K562 (cell line): ENCODE measurements at regions not wholly inside any gene's neighbourhood (a gene's known extent, or its start where the extent isn't known, plus 50 kb on each side); places are given as distances from the start of the nearest gene placed in this dataset.

Experiments
- CHCHD3 ChIP-seq: fragments of 250-450 bp; sonication (Bioruptor Pico); IDR thresholded peaks from 2 replicates; pipeline ENCODE4 v2.1.2; 2022; ENCODE audit warnings: mild to moderate bottlenecking
- RAD21 ChIP-seq, 2 experiments: fragments of 250-450 bp in 1 of 2; fragments of 450-650 bp in 1 of 2; sonication (Bioruptor Pico) in 1 of 2; formaldehyde crosslinking in 1 of 2; IDR thresholded peaks in 1 of 2; conservative IDR thresholded peaks in 1 of 2; 2 replicates each; pipeline versions ENCODE4 v1.4.0 to v1.8.0; 2020 to 2022; ENCODE audit warnings: mild to moderate bottlenecking in 2 of 2, moderate library complexity in 1 of 2
- SOX6 ChIP-seq: fragments of 450-650 bp; IDR thresholded peaks from 2 replicates; pipeline ENCODE4 v1.6.1; 2014; ENCODE audit warnings: mild to moderate bottlenecking
- TCF7L2 ChIP-seq: fragments of 150-350 bp; IDR thresholded peaks from 2 replicates; pipeline ENCODE4 v1.6.1; 2016; ENCODE audit warnings: low read depth, mild to moderate bottlenecking, low read length, moderate library complexity
- TF ChIP-seq, protein P1 (sequence below): fragments of 450-650 bp; IDR thresholded peaks from 2 replicates; pipeline ENCODE4 v1.6.1; 2018; ENCODE audit not compliant: partially characterized antibody
- TF ChIP-seq, protein P2 (sequence below): fragments of 250-450 bp; sonication (Bioruptor Pico); IDR thresholded peaks from 2 replicates; pipeline ENCODE4 v1.9.0; 2021; ENCODE audit warnings: mild to moderate bottlenecking, inconsistent platforms
- TF ChIP-seq, protein P3 (sequence below): fragments of 450-650 bp; IDR thresholded peaks from 2 replicates; pipeline ENCODE4 v1.6.1; 2016; ENCODE audit warnings: antibody characterized with exemption
- TF ChIP-seq, protein P4 (sequence below), 2 experiments: fragments of 450-650 bp in 1 of 2; sonication (generic) in 1 of 2; formaldehyde crosslinking in 1 of 2; IDR thresholded peaks; 2 replicates each; pipeline versions ENCODE4 v1.7.1 to v1.9.0; 2016 to 2022; ENCODE audit warnings: inconsistent platforms in 1 of 2, mild to moderate bottlenecking in 1 of 2, missing genetic modification reagents in 1 of 2

DNA sequence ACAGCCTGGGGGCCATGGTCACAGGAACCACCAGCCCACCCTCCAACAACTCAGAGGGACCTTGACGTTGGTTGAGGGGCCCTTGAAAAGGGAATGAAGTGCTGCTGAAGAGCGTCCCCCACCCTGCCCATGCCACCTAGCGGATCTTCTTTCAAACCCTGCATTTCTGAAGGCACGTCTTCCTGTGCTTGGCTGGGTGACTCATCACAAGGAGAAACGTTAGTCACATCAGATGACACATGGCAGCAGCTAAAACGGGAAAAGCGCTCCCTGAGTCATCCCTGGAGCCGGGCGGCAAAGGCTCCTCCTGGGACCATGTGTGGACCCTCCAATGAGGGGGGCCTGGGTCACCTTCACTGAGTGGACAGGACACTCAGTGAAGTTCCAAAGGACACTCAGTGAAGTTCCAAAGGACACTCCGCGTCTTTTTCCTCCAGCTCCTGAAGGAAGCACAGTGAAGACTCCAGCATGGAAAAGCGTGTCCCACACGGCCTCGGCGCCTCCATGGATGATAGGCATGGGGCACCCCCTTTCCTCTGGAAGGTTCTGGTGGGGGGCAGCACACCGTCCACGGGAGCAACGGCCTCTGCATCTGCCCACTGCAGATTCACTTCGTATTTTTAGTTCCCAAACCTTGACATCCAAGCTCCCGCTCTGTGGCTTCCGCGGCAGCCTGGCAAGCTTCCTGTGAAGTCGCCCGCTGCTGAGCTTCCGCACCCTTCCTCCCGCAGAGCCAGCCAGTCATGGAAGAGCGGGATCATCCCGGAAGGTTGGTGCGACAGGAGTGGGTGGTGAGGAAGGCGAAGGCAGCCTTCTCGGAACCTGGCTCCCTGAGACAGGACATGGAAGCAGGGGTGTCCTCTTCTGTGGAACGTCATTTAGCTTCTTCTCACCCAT lies 383.4 kb downstream of the VRK1 start (continued):
- TF ChIP-seq, protein P1, sequence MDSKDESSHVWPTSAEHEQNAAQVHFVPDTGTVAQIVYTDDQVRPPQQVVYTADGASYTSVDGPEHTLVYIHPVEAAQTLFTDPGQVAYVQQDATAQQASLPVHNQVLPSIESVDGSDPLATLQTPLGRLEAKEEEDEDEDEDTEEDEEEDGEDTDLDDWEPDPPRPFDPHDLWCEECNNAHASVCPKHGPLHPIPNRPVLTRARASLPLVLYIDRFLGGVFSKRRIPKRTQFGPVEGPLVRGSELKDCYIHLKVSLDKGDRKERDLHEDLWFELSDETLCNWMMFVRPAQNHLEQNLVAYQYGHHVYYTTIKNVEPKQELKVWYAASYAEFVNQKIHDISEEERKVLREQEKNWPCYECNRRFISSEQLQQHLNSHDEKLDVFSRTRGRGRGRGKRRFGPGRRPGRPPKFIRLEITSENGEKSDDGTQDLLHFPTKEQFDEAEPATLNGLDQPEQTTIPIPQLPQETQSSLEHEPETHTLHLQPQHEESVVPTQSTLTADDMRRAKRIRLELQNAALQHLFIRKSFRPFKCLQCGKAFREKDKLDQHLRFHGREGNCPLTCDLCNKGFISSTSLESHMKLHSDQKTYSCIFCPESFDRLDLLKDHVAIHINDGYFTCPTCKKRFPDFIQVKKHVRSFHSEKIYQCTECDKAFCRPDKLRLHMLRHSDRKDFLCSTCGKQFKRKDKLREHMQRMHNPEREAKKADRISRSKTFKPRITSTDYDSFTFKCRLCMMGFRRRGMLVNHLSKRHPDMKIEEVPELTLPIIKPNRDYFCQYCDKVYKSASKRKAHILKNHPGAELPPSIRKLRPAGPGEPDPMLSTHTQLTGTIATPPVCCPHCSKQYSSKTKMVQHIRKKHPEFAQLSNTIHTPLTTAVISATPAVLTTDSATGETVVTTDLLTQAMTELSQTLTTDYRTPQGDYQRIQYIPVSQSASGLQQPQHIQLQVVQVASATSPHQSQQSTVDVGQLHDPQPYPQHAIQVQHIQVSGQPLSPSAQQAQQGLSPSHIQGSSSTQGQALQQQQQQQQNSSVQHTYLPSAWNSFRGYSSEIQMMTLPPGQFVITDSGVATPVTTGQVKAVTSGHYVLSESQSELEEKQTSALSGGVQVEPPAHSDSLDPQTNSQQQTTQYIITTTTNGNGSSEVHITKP, result no peak
- TF ChIP-seq, protein P2, sequence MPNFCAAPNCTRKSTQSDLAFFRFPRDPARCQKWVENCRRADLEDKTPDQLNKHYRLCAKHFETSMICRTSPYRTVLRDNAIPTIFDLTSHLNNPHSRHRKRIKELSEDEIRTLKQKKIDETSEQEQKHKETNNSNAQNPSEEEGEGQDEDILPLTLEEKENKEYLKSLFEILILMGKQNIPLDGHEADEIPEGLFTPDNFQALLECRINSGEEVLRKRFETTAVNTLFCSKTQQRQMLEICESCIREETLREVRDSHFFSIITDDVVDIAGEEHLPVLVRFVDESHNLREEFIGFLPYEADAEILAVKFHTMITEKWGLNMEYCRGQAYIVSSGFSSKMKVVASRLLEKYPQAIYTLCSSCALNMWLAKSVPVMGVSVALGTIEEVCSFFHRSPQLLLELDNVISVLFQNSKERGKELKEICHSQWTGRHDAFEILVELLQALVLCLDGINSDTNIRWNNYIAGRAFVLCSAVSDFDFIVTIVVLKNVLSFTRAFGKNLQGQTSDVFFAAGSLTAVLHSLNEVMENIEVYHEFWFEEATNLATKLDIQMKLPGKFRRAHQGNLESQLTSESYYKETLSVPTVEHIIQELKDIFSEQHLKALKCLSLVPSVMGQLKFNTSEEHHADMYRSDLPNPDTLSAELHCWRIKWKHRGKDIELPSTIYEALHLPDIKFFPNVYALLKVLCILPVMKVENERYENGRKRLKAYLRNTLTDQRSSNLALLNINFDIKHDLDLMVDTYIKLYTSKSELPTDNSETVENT (CRISPR knock-in tag), result no peak
- TF ChIP-seq, protein P3, sequence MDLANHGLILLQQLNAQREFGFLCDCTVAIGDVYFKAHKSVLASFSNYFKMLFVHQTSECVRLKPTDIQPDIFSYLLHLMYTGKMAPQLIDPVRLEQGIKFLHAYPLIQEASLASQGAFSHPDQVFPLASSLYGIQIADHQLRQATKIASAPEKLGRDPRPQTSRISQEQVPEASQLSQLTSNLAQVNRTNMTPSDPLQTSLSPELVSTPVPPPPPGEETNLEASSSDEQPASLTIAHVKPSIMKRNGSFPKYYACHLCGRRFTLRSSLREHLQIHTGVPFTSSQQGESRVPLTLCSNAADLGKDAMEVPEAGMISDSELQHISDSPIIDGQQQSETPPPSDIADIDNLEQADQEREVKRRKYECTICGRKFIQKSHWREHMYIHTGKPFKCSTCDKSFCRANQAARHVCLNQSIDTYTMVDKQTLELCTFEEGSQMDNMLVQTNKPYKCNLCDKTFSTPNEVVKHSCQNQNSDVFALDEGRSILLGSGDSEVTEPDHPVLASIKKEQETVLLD, result no peak
- no peak for TF ChIP-seq CHCHD3 (CRISPR knock-in tag)
- TF ChIP-seq, protein P4, sequence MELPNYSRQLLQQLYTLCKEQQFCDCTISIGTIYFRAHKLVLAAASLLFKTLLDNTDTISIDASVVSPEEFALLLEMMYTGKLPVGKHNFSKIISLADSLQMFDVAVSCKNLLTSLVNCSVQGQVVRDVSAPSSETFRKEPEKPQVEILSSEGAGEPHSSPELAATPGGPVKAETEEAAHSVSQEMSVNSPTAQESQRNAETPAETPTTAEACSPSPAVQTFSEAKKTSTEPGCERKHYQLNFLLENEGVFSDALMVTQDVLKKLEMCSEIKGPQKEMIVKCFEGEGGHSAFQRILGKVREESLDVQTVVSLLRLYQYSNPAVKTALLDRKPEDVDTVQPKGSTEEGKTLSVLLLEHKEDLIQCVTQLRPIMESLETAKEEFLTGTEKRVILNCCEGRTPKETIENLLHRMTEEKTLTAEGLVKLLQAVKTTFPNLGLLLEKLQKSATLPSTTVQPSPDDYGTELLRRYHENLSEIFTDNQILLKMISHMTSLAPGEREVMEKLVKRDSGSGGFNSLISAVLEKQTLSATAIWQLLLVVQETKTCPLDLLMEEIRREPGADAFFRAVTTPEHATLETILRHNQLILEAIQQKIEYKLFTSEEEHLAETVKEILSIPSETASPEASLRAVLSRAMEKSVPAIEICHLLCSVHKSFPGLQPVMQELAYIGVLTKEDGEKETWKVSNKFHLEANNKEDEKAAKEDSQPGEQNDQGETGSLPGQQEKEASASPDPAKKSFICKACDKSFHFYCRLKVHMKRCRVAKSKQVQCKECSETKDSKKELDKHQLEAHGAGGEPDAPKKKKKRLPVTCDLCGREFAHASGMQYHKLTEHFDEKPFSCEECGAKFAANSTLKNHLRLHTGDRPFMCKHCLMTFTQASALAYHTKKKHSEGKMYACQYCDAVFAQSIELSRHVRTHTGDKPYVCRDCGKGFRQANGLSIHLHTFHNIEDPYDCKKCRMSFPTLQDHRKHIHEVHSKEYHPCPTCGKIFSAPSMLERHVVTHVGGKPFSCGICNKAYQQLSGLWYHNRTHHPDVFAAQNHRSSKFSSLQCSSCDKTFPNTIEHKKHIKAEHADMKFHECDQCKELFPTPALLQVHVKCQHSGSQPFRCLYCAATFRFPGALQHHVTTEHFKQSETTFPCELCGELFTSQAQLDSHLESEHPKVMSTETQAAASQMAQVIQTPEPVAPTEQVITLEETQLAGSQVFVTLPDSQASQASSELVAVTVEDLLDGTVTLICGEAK (IDR thresholded peaks at IDR 0.05), result no peak
- TF ChIP-seq, protein P4 (CRISPR knock-in tag; IDR thresholded peaks at IDR 0.05), result no peak
- no peak for TF ChIP-seq RAD21 (CRISPR knock-in tag; conservative IDR thresholded peaks at IDR 0.05 in 1 of 2, IDR thresholded peaks at IDR 0.05 in 1 of 2)
- no peak for TF ChIP-seq TCF7L2
- TF ChIP-seq SOX6, result no peak
